Liver (tissue), 8 donors: ENCODE measurements at regions not wholly inside any gene's neighbourhood (a gene's known extent, or its start where the extent isn't known, plus 50 kb on each side); places are given as distances from the start of the nearest gene placed in this dataset.

Experiments
- DNase-seq: peaks from one replicate; pipeline ENCODE4 v3.0.0-alpha.2; 2017; ENCODE audit warnings: low spot score
- H3K27ac ChIP-seq, 2 donors: one replicate each; pipeline ENCODE4 v1.7.0; 2013; ENCODE audit warnings: inconsistent platforms in 2 of 2, low read length in 2 of 2, control low read depth in 1 of 2, low read depth in 1 of 2, mild to moderate bottlenecking in 1 of 2
- H3K27me3 ChIP-seq, 4 donors: one replicate each; pipeline versions ENCODE4 v1.6.1 to v1.7.0; 2013; ENCODE audit warnings: low read length in 3 of 4, inconsistent platforms in 1 of 4, mild to moderate bottlenecking in 1 of 4, moderate library complexity in 1 of 4; ENCODE audit not compliant: control insufficient read depth in 4 of 4, insufficient read depth in 4 of 4
- H3K36me3 ChIP-seq, 4 donors: one replicate each; pipeline versions ENCODE4 v1.6.1 to v1.7.0; 2013; ENCODE audit warnings: low read length in 3 of 4, mild to moderate bottlenecking in 3 of 4, low read depth in 1 of 4, moderate library complexity in 1 of 4; ENCODE audit not compliant: control insufficient read depth in 4 of 4, insufficient read depth in 3 of 4
- H3K4me1 ChIP-seq, 4 donors: one replicate each; pipeline versions ENCODE4 v1.6.1 to v1.7.0; 2013; ENCODE audit warnings: low read length in 3 of 4, mild to moderate bottlenecking in 3 of 4, moderate library complexity in 1 of 4; ENCODE audit not compliant: control insufficient read depth in 4 of 4, insufficient read depth in 4 of 4
- H3K4me3 ChIP-seq, 3 donors: one replicate each; pipeline versions ENCODE4 v1.6.1 to v1.7.0; 2013; ENCODE audit warnings: low read length in 3 of 3, control low read depth in 1 of 3, low read depth in 1 of 3, mild to moderate bottlenecking in 1 of 3
- H3K9ac ChIP-seq, 2 donors: one replicate each; pipeline ENCODE4 v1.7.0; 2013; ENCODE audit warnings: low read length in 2 of 2, mild to moderate bottlenecking in 2 of 2, moderate library complexity in 2 of 2, control low read depth in 1 of 2, low read depth in 1 of 2
- H3K9me3 ChIP-seq, 4 donors: one replicate each; pipeline versions ENCODE4 v1.6.1 to v1.7.0; 2013; ENCODE audit warnings: low read length in 3 of 4; ENCODE audit not compliant: control insufficient read depth in 4 of 4
- CTCF ChIP-seq: fragments of 150-350 bp; IDR thresholded peaks from 2 replicates; pipeline ENCODE4 v1.5.1; 2017; ENCODE audit warnings: improper control_type of control experiment, low read depth, low read length; ENCODE audit not compliant: missing input control
- EGR1 ChIP-seq, 2 donors: IDR thresholded peaks; 2 replicates each; pipeline ENCODE4 v1.6.1; 2016 to 2018; ENCODE audit warnings: antibody characterized with exemption in 2 of 2, low read depth in 2 of 2
- FOXA1 ChIP-seq: IDR thresholded peaks from 2 replicates; pipeline ENCODE4 v1.6.1; 2016; ENCODE audit warnings: antibody characterized with exemption
- FOXA2 ChIP-seq: IDR thresholded peaks from 2 replicates; pipeline ENCODE4 v1.6.1; 2016; ENCODE audit warnings: antibody characterized with exemption
- GABPA ChIP-seq, 2 donors: IDR thresholded peaks in 1 of 2; conservative IDR thresholded peaks in 1 of 2; 2 replicates each; pipeline ENCODE4 v1.6.1; 2016; ENCODE audit warnings: antibody characterized with exemption in 2 of 2, mild to moderate bottlenecking in 1 of 2, moderate library complexity in 1 of 2
- HNF4A ChIP-seq, 2 donors: conservative IDR thresholded peaks; 2 replicates each; pipeline ENCODE4 v1.6.1; 2016; ENCODE audit warnings: antibody characterized with exemption in 2 of 2, mild to moderate bottlenecking in 2 of 2
- HNF4G ChIP-seq: IDR thresholded peaks from 2 replicates; pipeline ENCODE4 v1.6.1; 2016; ENCODE audit warnings: antibody characterized with exemption
- NR2F2 ChIP-seq: IDR thresholded peaks from 2 replicates; pipeline ENCODE4 v1.6.1; 2016; ENCODE audit warnings: antibody characterized with exemption
- RAD21 ChIP-seq, 2 donors: IDR thresholded peaks; 2 replicates each; pipeline ENCODE4 v1.6.1; 2016; ENCODE audit warnings: antibody characterized with exemption in 2 of 2, mild to moderate bottlenecking in 2 of 2
- RXRA ChIP-seq, 2 donors: IDR thresholded peaks; 2 replicates each; pipeline ENCODE4 v1.6.1; 2017 to 2018; ENCODE audit warnings: antibody characterized with exemption in 2 of 2, mild to moderate bottlenecking in 1 of 2
- SP1 ChIP-seq: IDR thresholded peaks from 2 replicates; pipeline ENCODE4 v1.6.1; 2018; ENCODE audit warnings: antibody characterized with exemption, mild to moderate bottlenecking
- TAF1 ChIP-seq: conservative IDR thresholded peaks from 2 replicates; pipeline ENCODE4 v1.6.1; 2016; ENCODE audit warnings: antibody characterized with exemption, mild to moderate bottlenecking
- YY1 ChIP-seq: IDR thresholded peaks from 2 replicates; pipeline ENCODE4 v1.6.1; 2016; ENCODE audit warnings: antibody characterized with exemption, mild to moderate bottlenecking
- WGBS: extraction: QIAGEN DNeasy Blood & Tissue Kit; methylation state at CpG from one replicate; pipeline ENCODE4 v1.1.7; 2013; 5-methylcytosine and 5-hydroxymethylcytosine counted together
- TF ChIP-seq, protein P1 (sequence below): IDR thresholded peaks from 2 replicates; pipeline ENCODE4 v1.6.1; 2016; ENCODE audit warnings: antibody characterized with exemption
- TF ChIP-seq, protein P2 (sequence below): IDR thresholded peaks from 2 replicates; pipeline ENCODE4 v1.6.1; 2016; ENCODE audit warnings: antibody characterized with exemption
- TF ChIP-seq, protein P3 (sequence below): IDR thresholded peaks from 2 replicates; pipeline ENCODE4 v1.6.1; 2016; ENCODE audit warnings: antibody characterized with exemption
- donor health status: healthy.
- donor health status: healthy.
- donor health status: healthy.
- donor health status: healthy.
- donor health status: healthy.

- Histone ChIP-seq H3K36me3 (no peaks in the 10 kb centered on the region), H3K27ac (no peak overlapping the region), H3K9me3 (peaks cover 0 to 15% (median 5%) of the 10 kb centered on the region in 4 donors), H3K4me1 (no peaks in the 10 kb centered on the region), H3K4me3 (no peak overlapping the region), H3K9ac (no peak overlapping the region), H3K27me3 (no peaks in the 10 kb centered on the region)
- WGBS: 81% methylated on average over 5 of the region's 5 CpGs
- TF ChIP-seq TAF1: no peak
- TF ChIP-seq, protein P1, sequence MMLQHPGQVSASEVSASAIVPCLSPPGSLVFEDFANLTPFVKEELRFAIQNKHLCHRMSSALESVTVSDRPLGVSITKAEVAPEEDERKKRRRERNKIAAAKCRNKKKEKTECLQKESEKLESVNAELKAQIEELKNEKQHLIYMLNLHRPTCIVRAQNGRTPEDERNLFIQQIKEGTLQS: no peak
- DNase-seq: no peak
These were observed 242.8 kb upstream of the NDST4 start for GRCh38 chr4:115356176-115356575.

DNA sequence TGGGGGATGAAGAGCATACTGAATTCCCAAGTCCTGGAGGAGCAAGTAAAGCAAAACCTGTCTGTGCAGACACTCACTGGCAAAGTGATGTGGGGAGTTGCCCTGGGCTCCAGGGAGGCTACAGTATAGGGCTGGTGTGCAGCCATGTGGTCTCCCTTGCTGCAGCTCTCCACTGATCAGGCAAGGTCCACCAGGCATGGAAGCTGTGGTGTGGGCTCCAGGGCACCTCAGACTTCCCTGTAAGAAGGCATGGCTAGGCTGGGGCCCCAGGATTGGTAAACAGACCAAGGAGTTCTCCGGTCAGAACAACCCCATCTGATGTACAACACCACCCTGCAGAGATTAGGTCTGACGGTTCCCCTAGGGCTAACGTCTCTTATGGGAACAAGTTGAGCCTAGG, 241.9 kb upstream of the NDST4 start:
- WGBS: 64% methylated on average over 3 of the region's 3 CpGs
- Histone ChIP-seq H3K36me3 (no peaks in the 10 kb centered on the region), H3K4me3 (no peak overlapping the region), H3K27ac (no peak overlapping the region), H3K9ac (no peak overlapping the region), H3K27me3 (no peaks in the 10 kb centered on the region), H3K9me3 (peaks cover 0 to 15% (median 5%) of the 10 kb centered on the region in 4 donors), H3K4me1 (no peaks in the 10 kb centered on the region)
- no peak for DNase-seq
- TF ChIP-seq EGR1 (IDR thresholded peaks at IDR 0.05; ENCODE audit: low read depth in 2 of 2) (no peak), TAF1 (no peak), CTCF (no peak), GABPA (IDR thresholded peaks at IDR 0.05 in 1 of 2, conservative IDR thresholded peaks at IDR 0.05 in 1 of 2) (no peak), NR2F2 (no peak), FOXA1 (no peak), HNF4G (no peak), FOXA2 (no peak), YY1 (no peak), HNF4A (conservative IDR thresholded peaks at IDR 0.05) (no peak), RAD21 (IDR thresholded peaks at IDR 0.05) (no peak), RXRA (IDR thresholded peaks at IDR 0.05) (no peak), SP1 (no peak)
- TF ChIP-seq, protein P2, sequence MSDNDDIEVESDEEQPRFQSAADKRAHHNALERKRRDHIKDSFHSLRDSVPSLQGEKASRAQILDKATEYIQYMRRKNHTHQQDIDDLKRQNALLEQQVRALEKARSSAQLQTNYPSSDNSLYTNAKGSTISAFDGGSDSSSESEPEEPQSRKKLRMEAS: no peak
- TF ChIP-seq, protein P3, sequence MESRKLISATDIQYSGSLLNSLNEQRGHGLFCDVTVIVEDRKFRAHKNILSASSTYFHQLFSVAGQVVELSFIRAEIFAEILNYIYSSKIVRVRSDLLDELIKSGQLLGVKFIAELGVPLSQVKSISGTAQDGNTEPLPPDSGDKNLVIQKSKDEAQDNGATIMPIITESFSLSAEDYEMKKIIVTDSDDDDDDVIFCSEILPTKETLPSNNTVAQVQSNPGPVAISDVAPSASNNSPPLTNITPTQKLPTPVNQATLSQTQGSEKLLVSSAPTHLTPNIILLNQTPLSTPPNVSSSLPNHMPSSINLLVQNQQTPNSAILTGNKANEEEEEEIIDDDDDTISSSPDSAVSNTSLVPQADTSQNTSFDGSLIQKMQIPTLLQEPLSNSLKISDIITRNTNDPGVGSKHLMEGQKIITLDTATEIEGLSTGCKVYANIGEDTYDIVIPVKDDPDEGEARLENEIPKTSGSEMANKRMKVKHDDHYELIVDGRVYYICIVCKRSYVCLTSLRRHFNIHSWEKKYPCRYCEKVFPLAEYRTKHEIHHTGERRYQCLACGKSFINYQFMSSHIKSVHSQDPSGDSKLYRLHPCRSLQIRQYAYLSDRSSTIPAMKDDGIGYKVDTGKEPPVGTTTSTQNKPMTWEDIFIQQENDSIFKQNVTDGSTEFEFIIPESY: no peak
- TF ChIP-seq, protein P1: no peak
